22Rv1 (cell line): ENCODE measurements at regions not wholly inside any gene's neighbourhood (a gene's known extent, or its start where the extent isn't known, plus 50 kb on each side); places are given as distances from the start of the nearest gene placed in this dataset.

Source experiments
- CTCF ChIP-seq: fragments of 450-650 bp; IDR thresholded peaks from 2 replicates; pipeline ENCODE4 v1.5.1; 2017; ENCODE audit warnings: mild to moderate bottlenecking
- ZFX ChIP-seq: fragments of 450-650 bp; IDR thresholded peaks from 2 replicates; pipeline ENCODE4 v1.6.1; 2017; ENCODE audit warnings: antibody characterized with exemption, borderline replicate concordance

- TF ChIP-seq CTCF (no peak), ZFX (no peak)
Measured at GRCh38 chr7:155947051-155947450, 134.8 kb upstream of the SHH start.
